KMS-11 (cell line): ENCODE measurements at regions not wholly inside any gene's neighbourhood (a gene's known extent, or its start where the extent isn't known, plus 50 kb on each side); places are given as distances from the start of the nearest gene placed in this dataset.

ENCODE experiments used
- H2AFZ ChIP-seq: fragments of 200-600 bp; sonication (generic); 2 replicates; pipeline ENCODE4 v1.6.1; 2016; ENCODE audit warnings: antibody characterized with exemption, mixed run types, low read depth
- H3K27ac ChIP-seq: fragments of 200-600 bp; sonication (generic); 2 replicates; pipeline ENCODE4 v1.6.1; 2016; ENCODE audit warnings: mild to moderate bottlenecking, mixed run types
- H3K27me3 ChIP-seq: fragments of 200-600 bp; sonication (generic); 2 replicates; pipeline ENCODE4 v1.6.1; 2017; ENCODE audit warnings: mild to moderate bottlenecking, low read depth, mixed run types, moderate library complexity; ENCODE audit not compliant: insufficient read depth
- H3K36me3 ChIP-seq: fragments of 200-600 bp; sonication (generic); 2 replicates; pipeline ENCODE4 v1.6.1; 2017; ENCODE audit warnings: mild to moderate bottlenecking, mixed run types; ENCODE audit not compliant: insufficient read depth
- H3K4me1 ChIP-seq: fragments of 200-600 bp; sonication (generic); 2 replicates; pipeline ENCODE4 v1.6.1; 2016; ENCODE audit warnings: mild to moderate bottlenecking, low read depth, mixed run types; ENCODE audit not compliant: poor library complexity, severe bottlenecking
- H3K4me2 ChIP-seq: fragments of 200-600 bp; sonication (generic); 2 replicates; pipeline ENCODE4 v1.7.0; 2016; ENCODE audit warnings: mild to moderate bottlenecking, mixed run types
- H3K4me3 ChIP-seq: fragments of 200-600 bp; sonication (generic); IDR thresholded peaks from 2 replicates; pipeline ENCODE4 v1.6.1; 2017; ENCODE audit warnings: low read depth, low read length, mixed read lengths; ENCODE audit not compliant: insufficient read depth
- H3K79me2 ChIP-seq: fragments of 200-600 bp; sonication (generic); 2 replicates; pipeline ENCODE4 v1.6.1; 2016; ENCODE audit warnings: low read depth, mixed run types; ENCODE audit not compliant: insufficient read depth
- H3K9ac ChIP-seq: fragments of 200-600 bp; sonication (generic); 2 replicates; pipeline ENCODE4 v1.6.1; 2016; ENCODE audit warnings: mild to moderate bottlenecking, mixed run types
- H4K20me1 ChIP-seq: fragments of 200-600 bp; sonication (generic); 2 replicates; pipeline ENCODE4 v1.6.1; 2016; ENCODE audit warnings: mild to moderate bottlenecking, mixed run types; ENCODE audit not compliant: insufficient read depth
- CTCF ChIP-seq: fragments of 200-600 bp; sonication (generic); conservative IDR thresholded peaks from 2 replicates; pipeline ENCODE4 v1.6.1; 2017; ENCODE audit warnings: low read depth, mild to moderate bottlenecking, antibody characterized with exemption, low read length, moderate library complexity, mixed read lengths

DNA sequence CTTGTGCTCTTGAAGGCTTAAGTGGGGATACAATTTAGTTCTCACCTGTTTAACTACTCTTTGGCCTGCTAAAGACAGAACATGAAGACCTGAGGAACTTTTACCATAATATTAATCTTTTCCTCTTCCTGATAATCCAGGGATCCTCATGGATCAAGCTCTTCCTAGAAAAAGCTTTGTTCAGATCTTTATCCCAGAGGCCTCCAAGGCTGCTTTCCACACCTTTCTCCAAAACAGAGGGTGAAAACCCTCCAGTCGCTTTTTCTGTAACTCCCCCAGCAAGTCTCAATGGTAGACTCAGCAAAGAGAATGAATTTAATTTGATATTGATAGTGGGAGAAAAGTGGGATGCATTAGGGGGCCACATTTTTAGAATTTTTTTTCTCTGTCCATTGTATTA is 203.6 kb downstream of the CGGBP1 start:
- H3K4me2 ChIP-seq: no peak overlapping the region
- H3K79me2 ChIP-seq: no peaks in the 10 kb centered on the region
- no peaks in the 10 kb centered on the region for H3K4me1 ChIP-seq
- no peak overlapping the region for H2AFZ ChIP-seq
- no peak overlapping the region for H3K9ac ChIP-seq
- no peak overlapping the region for H3K27ac ChIP-seq
- TF ChIP-seq CTCF: no peak
- H3K36me3 ChIP-seq: no peaks in the 10 kb centered on the region
- no peaks in the 10 kb centered on the region for H4K20me1 ChIP-seq
- H3K4me3 ChIP-seq: no peak overlapping the region
- H3K27me3 ChIP-seq: no peaks in the 10 kb centered on the region

DNA sequence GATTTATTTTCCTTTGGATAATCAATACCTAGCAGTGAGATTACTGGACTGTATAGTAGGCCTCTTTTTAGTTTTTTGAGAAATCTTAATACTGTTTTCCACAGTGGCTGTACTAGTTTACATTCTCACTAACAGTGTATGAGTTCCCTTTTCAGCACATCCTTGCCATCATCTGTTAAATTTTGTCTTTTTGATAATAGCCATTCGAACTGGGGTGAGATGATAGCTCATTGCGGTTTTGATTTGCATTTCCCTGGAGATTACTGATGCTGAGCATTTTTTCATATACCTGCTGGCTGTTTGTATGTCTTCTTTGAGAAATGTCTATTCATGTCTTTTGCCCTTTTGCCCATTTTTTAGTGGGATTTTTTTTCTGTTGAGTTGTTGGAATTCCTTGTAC is 210.8 kb downstream of the CGGBP1 start:
- no peak overlapping the region for H2AFZ ChIP-seq
- H3K27me3 ChIP-seq: no peaks in the 10 kb centered on the region
- no peaks in the 10 kb centered on the region for H3K79me2 ChIP-seq
- H3K4me1 ChIP-seq: no peaks in the 10 kb centered on the region
- TF ChIP-seq CTCF: no peak
- no peak overlapping the region for H3K27ac ChIP-seq
- H3K36me3 ChIP-seq: no peaks in the 10 kb centered on the region
- H3K4me2 ChIP-seq: no peak overlapping the region
- H4K20me1 ChIP-seq: no peaks in the 10 kb centered on the region
- H3K4me3 ChIP-seq: no peak overlapping the region
- H3K9ac ChIP-seq: no peak overlapping the region

- Histone ChIP-seq H3K27me3 (no peaks in the 10 kb centered on the region), H2AFZ (no peak overlapping the region), H3K36me3 (no peaks in the 10 kb centered on the region), H3K4me2 (no peak overlapping the region), H3K27ac (no peak overlapping the region), H3K79me2 (no peaks in the 10 kb centered on the region), H4K20me1 (no peaks in the 10 kb centered on the region), H3K4me3 (no peak overlapping the region), H3K4me1 (no peaks in the 10 kb centered on the region), H3K9ac (no peak overlapping the region)
- no peak for TF ChIP-seq CTCF
Measured at GRCh38 chr3:87837076-87837475, 221.7 kb downstream of the CGGBP1 start.

DNA sequence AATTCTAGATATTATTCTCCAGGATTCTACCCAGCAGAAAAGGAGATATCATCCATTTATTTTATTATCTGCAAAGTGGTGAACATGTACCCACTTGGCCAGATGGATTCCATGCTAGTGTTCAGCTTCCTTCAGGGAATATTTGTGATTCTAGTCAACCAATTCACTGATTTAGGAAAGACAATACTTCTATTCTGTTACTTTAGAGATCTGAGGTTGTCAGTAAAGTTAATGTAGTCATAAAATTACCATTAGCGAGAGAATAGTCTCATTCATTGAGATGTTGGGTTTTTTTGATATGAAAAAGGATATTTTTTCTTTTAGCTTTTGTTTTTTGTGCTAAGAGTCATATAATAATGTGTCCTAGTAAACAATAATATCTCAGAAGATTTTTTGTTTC is 222.8 kb downstream of the CGGBP1 start:
- no peaks in the 10 kb centered on the region for H3K27me3 ChIP-seq
- no peaks in the 10 kb centered on the region for H3K4me1 ChIP-seq
- no peak for TF ChIP-seq CTCF
- no peak overlapping the region for H3K4me2 ChIP-seq
- H2AFZ ChIP-seq: no peak overlapping the region
- H3K27ac ChIP-seq: no peak overlapping the region
- no peaks in the 10 kb centered on the region for H3K36me3 ChIP-seq
- no peak overlapping the region for H3K9ac ChIP-seq
- H4K20me1 ChIP-seq: no peaks in the 10 kb centered on the region
- H3K79me2 ChIP-seq: no peaks in the 10 kb centered on the region
- H3K4me3 ChIP-seq: no peak overlapping the region

GRCh38 chr3:87835236-87835635 is 223.6 kb downstream of the CGGBP1 start:
- no peak for TF ChIP-seq CTCF
- no peaks in the 10 kb centered on the region for H3K4me1 ChIP-seq
- H3K4me3 ChIP-seq: no peak overlapping the region
- no peak overlapping the region for H3K4me2 ChIP-seq
- no peak overlapping the region for H2AFZ ChIP-seq
- no peaks in the 10 kb centered on the region for H3K27me3 ChIP-seq
- H3K36me3 ChIP-seq: no peaks in the 10 kb centered on the region
- no peaks in the 10 kb centered on the region for H4K20me1 ChIP-seq
- no peak overlapping the region for H3K9ac ChIP-seq
- no peak overlapping the region for H3K27ac ChIP-seq
- no peaks in the 10 kb centered on the region for H3K79me2 ChIP-seq
